ENCODE measurements at regions not wholly inside any gene's neighbourhood (a gene's known extent, or its start where the extent isn't known, plus 50 kb on each side); places are given as distances from the start of the nearest gene placed in this dataset.

DNA sequence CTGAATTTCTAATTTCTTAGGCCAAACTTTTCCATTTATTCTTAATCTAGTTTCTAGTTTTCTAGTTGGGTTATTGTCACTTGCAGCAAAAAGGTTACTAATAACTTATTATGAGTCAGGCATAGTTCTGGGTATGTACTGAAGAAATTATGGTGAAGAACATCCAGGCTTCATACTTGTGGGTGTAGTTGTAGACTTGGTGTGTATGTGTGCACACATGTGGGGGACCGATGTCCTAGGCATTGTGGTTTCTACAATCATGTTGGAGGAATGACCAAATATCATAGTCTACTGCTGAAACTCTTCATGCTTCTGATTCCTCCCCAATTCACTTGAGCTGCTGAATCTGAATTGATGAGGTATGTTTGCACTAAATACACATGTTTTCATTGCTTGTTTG is 141.2 kb downstream of the PMAIP1 start:
- ATAC-seq (no peak), FAIRE-seq (no peak), DNase-seq (ENCODE audit: low spot score) (no peak)
- WGBS (ENCODE audit: low lambda C conversion rate) = 0% methylated on average over 1 of the region's 1 CpG
- BruUV-seq (replicated peaks) = no TSS peak
- intact Hi-C loops (cut with micrococcal nuclease; ENCODE audit: unreplicated experiment) = no loop called here
- no peaks in the 10 kb centered on the region for H4K20me1 ChIP-seq (ENCODE audit: insufficient read depth, low read length)
- no peak overlapping the region for H2AFZ ChIP-seq (ENCODE audit: low read length)
- H3K9me3 ChIP-seq (ENCODE audit: low read length) = no peaks in the 10 kb centered on the region
- H3K4me2 ChIP-seq (ENCODE audit: low read depth, low read length) = no peak overlapping the region
- no peak overlapping the region for H3K9ac ChIP-seq (ENCODE audit: insufficient read depth, low read depth, low read length)
- H3K4me3 ChIP-seq (replicated peaks in 1 of 3; ENCODE audit: insufficient read depth in 1 of 3, low read depth in 2 of 3, low read length in 3 of 3) = no peak overlapping the region
- H3K27me3 ChIP-seq (ENCODE audit: control insufficient read depth in 1 of 2, insufficient read depth in 2 of 2, low read length in 2 of 2) = no peaks in the 10 kb centered on the region
- no peaks in the 10 kb centered on the region for H3K4me1 ChIP-seq (ENCODE audit: insufficient read depth, low read length)
- H3K36me3 ChIP-seq (replicated peaks in 1 of 2; ENCODE audit: control insufficient read depth in 1 of 2, insufficient read depth in 2 of 2, low read length in 2 of 2) = no peaks in the 10 kb centered on the region
- CTCF ChIA-PET (ENCODE audit: low intra/inter-chr PET ratio, low total read pairs) = no interaction called here
- TF ChIP-seq KLF9 (CRISPR knock-in tag; IDR thresholded peaks at IDR 0.05; ENCODE audit: low read depth) (no peak), ZNF253 (CRISPR knock-in tag; IDR thresholded peaks at IDR 0.05; ENCODE audit: borderline replicate concordance) (no peak)
- POLR2A ChIA-PET = no interaction called here
- H3K79me2 ChIP-seq (ENCODE audit: insufficient read depth, low read length) = no peaks in the 10 kb centered on the region
- no peak overlapping the region for H3K27ac ChIP-seq (ENCODE audit: extremely low read length, insufficient read depth, low read length)
- in situ Hi-C loops (cut with HindIII; ENCODE audit: extremely low pct_ligation_motif_present, low pct_unique_long_range_greater_than_20kb) = no loop called here

DNA sequence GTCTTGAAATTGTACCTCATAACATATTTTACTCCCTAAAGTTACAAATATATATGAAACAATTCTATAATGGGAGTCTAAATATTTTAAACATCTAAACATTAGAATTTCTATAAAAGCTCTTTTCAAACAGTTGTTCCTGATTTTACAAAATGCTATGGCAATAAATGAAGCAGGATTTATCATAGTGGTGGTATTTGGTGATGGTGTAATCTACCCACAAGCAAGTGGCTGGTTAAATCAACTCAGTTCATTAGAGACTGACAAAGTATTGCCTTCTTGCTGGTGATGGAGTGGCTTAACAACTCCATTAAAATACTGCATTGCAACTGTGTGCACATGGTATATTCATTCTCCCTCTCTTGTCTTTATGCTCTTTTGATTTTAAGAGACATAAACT is 138.9 kb downstream of the PMAIP1 start:
- POLR2A ChIA-PET = no interaction called here
- Histone ChIP-seq H3K36me3 (replicated peaks in 1 of 2; ENCODE audit: control insufficient read depth in 1 of 2, insufficient read depth in 2 of 2, low read length in 2 of 2) (no peaks in the 10 kb centered on the region), H3K27me3 (ENCODE audit: control insufficient read depth in 1 of 2, insufficient read depth in 2 of 2, low read length in 2 of 2) (no peaks in the 10 kb centered on the region)

More for the DNA sequence above, 138.9 kb downstream of the PMAIP1 start:
- Histone ChIP-seq H3K27ac (ENCODE audit: extremely low read length, insufficient read depth, low read length) (no peak overlapping the region), H2AFZ (ENCODE audit: low read length) (no peak overlapping the region), H3K9me3 (ENCODE audit: low read length) (no peaks in the 10 kb centered on the region), H4K20me1 (ENCODE audit: insufficient read depth, low read length) (no peaks in the 10 kb centered on the region), H3K79me2 (ENCODE audit: insufficient read depth, low read length) (no peaks in the 10 kb centered on the region), H3K4me3 (replicated peaks in 1 of 3; ENCODE audit: insufficient read depth in 1 of 3, low read depth in 2 of 3, low read length in 3 of 3) (no peak overlapping the region), H3K4me1 (ENCODE audit: insufficient read depth, low read length) (no peaks in the 10 kb centered on the region), H3K9ac (ENCODE audit: insufficient read depth, low read depth, low read length) (no peak overlapping the region), H3K4me2 (ENCODE audit: low read depth, low read length) (no peak overlapping the region)
- TF ChIP-seq, protein P1, sequence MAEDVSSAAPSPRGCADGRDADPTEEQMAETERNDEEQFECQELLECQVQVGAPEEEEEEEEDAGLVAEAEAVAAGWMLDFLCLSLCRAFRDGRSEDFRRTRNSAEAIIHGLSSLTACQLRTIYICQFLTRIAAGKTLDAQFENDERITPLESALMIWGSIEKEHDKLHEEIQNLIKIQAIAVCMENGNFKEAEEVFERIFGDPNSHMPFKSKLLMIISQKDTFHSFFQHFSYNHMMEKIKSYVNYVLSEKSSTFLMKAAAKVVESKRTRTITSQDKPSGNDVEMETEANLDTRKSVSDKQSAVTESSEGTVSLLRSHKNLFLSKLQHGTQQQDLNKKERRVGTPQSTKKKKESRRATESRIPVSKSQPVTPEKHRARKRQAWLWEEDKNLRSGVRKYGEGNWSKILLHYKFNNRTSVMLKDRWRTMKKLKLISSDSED (CRISPR knock-in tag; IDR thresholded peaks at IDR 0.05) = no peak
- TF ChIP-seq KLF12 (CRISPR knock-in tag; IDR thresholded peaks at IDR 0.05; ENCODE audit: borderline replicate concordance) (no peak), ZNF746 (CRISPR knock-in tag; IDR thresholded peaks at IDR 0.05) (no peak), ZNF34 (CRISPR knock-in tag; IDR thresholded peaks at IDR 0.05; ENCODE audit: borderline replicate concordance) (no peak), ZNF354B (CRISPR knock-in tag; IDR thresholded peaks at IDR 0.05) (no peak), ZNF792 (CRISPR knock-in tag; IDR thresholded peaks at IDR 0.05) (no peak), ZFP36L1 (CRISPR knock-in tag; IDR thresholded peaks at IDR 0.05) (no peak), MZF1 (CRISPR knock-in tag; IDR thresholded peaks at IDR 0.05; ENCODE audit: borderline replicate concordance) (no peak), THAP11 (CRISPR knock-in tag; IDR thresholded peaks at IDR 0.05) (no peak), ZSCAN12 (CRISPR knock-in tag; IDR thresholded peaks at IDR 0.05) (no peak), RORA (CRISPR knock-in tag; IDR thresholded peaks at IDR 0.05) (no peak), ZEB1 (IDR thresholded peaks at IDR 0.05; ENCODE audit: insufficient replicate concordance, low read depth) (no peak), FOXA3 (CRISPR knock-in tag; IDR thresholded peaks at IDR 0.05) (no peak)
- TF ChIP-seq, protein P2, sequence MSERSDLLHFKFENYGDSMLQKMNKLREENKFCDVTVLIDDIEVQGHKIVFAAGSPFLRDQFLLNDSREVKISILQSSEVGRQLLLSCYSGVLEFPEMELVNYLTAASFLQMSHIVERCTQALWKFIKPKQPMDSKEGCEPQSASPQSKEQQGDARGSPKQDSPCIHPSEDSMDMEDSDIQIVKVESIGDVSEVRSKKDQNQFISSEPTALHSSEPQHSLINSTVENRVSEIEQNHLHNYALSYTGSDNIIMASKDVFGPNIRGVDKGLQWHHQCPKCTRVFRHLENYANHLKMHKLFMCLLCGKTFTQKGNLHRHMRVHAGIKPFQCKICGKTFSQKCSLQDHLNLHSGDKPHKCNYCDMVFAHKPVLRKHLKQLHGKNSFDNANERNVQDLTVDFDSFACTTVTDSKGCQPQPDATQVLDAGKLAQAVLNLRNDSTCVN (CRISPR knock-in tag; IDR thresholded peaks at IDR 0.05; ENCODE audit: borderline replicate concordance) = no peak
- TF ChIP-seq, protein P3, sequence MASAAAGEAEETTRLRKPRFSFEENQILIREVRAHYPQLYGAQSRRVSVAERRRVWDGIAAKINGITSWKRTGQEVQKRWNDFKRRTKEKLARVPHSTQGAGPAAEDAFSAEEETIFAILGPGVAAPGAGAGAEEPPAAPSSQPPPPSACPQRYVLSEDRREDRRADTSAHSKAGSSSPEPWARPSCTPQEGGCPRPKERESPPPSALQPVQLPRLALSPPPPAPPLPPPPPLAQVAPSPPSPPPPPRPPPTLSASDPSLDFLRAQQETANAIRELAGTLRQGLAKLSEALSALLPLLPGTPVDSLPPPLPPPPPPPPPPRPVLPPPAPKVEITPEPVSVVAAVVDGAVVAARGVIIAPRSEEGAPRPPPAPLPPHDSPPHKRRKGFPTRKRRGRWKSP (CRISPR knock-in tag; IDR thresholded peaks at IDR 0.05) = no peak
- FAIRE-seq (no peak), ATAC-seq (no peak), DNase-seq (ENCODE audit: low spot score) (no peak)
- no TSS peak for BruUV-seq (replicated peaks)
- CTCF ChIA-PET (ENCODE audit: low intra/inter-chr PET ratio, low total read pairs) = no interaction called here
- intact Hi-C loops (cut with micrococcal nuclease; ENCODE audit: unreplicated experiment) (no loop called here), in situ Hi-C loops (cut with HindIII; ENCODE audit: extremely low pct_ligation_motif_present, low pct_unique_long_range_greater_than_20kb) (no loop called here)
